ENCODE measurements at regions not wholly inside any gene's neighbourhood (a gene's known extent, or its start where the extent isn't known, plus 50 kb on each side); places are given as distances from the start of the nearest gene placed in this dataset.
A peak's percentile ranks its signal among the peaks of the same experiment; 100 is the strongest.
"Not testable (repeated sequence)": the region's sequence is repeated elsewhere in the genome, so short reads cannot be mapped to it uniquely, and the experiment has no call there.

DNA sequence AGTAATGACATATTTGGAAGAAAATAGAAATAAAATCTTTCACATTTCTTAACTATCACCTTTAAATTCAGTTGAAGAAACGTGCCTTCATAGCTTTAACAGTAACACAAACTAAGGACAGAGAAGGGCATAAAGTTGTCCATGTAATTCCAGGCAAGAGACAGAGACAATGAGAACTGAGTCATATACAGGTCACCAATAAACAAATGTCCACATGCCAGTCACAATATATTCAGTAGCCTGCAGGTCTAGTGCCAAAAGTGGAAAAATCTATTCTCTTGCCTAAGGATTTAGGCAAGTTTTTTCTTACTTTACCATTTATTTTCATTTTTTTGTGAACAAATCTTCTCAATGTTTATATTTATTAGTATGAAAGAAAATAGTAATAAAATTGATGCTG, 1711.5 kb upstream of the NUDT12 start:
- no peak for DNase-seq
- intact Hi-C loops (cut with DNase I): no loop called here

DNA sequence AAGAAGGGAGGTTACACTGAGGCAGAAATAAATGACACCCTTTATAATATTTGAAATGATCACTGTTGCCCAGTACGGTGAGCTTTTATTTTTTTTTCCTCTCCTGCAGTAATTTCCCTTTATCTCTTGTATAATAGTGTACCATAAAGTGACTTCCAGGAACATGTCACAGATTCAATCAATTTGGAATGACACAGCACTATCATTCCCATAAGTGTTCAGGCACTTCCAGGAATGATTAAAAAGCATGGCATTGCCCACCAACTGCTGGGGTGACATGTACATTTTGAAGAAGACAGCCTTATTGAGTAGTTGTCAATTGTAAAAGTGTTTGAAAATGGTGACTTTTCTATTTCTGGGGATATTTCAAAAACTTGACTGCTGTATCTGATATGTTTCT, 1700.9 kb upstream of the NUDT12 start:
- DNase-seq: no peak
- intact Hi-C loops (cut with DNase I): no loop called here

DNA sequence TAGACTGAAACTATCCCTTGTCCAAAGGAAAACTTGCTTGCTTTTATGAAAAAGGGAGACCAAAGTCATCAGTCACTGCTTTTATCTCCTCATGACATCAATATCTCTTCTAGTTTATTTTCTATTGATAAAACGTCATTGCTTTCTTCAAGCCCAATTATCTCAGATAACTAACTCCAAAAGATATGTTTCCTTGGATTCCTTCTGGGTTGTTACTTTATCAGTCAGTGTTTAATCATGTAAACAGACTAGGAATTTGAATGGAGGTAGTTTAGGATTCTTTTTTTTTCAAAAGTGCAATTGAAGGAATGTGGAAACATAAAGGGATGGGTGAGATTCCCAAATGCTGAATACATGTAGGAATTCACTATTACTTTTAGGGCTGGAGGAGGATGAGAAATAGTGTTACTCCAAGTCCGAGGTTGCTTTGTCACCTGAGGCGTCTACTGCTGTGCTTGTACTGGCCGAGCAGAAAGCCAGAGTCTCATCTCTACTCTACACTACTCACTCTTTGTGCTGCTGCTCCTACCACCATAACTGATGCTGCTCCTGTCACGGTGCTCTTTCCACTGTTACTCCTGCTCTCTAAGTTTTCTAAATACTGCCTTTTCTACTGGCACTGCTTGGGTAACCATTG, 1697.1 kb upstream of the NUDT12 start:
- no peak for DNase-seq
- intact Hi-C loops (cut with DNase I): no loop called here

DNA sequence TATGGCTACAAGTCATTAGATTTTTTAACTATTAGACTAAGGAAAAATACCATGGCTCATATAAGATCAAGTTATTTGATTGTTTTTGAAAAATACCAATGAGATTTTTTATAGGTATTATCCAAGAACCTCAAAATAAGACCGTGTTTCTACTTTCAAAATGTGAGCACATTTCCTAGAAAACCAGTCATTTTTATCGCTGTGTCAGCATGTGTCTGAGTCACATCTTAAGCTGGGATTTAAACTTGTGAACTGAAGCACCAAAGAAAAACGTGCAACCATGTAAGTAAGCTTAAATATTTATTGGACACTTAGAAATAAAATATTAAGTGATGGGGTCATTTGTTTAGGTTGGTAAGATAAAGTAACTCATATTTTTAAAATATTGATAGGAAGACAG, 1676.0 kb upstream of the NUDT12 start:
- no peak for DNase-seq
- intact Hi-C loops (cut with DNase I): no loop called here

DNA sequence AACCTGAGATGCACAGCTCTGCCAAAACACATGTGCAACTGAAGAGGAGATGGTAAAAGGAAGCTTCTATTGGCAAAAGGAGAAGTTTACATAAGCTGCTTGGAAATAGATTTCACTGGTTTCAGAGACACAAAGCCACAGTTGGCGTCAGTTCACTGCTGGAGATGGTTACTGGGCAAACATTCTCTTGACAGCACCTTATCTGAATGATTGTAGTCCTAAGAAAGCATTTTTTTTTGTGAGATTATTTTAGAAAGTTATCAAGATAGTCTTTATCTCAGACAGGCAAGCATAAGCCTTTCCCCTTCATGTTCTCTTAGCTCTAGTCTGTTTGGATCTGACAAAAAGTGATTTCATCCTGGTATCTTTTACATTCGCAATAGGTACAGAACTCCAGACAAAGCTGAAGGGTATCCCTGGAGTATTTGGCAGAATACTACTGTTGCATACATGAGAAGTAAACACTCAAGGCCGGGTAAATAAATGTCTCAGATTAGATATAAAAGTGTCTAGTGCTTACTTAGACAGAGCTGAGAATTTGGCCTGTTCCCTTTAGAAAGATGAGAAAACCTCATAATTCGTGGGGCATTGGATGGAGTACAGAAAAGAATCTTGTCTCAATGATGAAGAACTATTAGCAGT, 1668.0 kb upstream of the NUDT12 start:
- peak in 1 of 10 donors; percentile 25 for DNase-seq
- intact Hi-C loops (cut with DNase I): no loop called here

DNA sequence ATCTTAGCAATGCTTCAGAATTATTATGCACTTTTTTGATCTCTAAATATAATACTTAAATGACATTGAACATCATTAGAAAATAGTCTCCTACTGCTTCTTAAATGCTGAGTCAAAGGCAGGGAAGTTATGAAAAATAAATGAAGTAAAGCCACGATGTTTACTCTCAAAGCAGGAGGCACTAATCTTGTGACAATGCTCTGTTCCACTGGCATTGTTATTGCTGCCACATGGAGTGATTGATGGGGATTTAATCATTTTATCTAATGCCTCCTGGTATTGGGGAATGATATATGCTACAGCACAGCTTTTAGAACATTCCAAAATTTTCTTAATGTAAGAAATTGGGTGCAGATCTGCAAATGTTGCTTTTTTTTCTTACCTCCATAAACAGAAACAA, 1655.4 kb upstream of the NUDT12 start:
- intact Hi-C loops (cut with DNase I): no loop called here
- DNase-seq: no peak

DNA sequence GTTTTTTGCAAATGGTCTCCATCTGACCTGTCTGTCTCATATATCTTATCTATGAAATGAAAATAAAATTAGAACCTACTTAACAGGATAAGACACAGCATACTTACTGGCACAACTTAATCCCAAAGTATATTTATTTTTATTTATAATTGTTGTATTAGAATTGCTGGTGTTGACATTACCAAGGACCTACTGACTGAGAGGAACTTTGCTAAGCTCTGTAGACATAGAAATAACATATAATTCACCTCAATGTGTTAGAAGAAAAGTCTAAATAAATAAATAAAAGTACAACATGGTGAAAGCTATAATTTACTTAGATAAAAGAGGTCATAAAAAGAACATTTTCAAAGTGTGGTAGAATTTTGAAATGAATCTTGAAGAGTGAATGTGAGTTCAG, 1650.5 kb upstream of the NUDT12 start:
- DNase-seq: no peak
- intact Hi-C loops (cut with DNase I): no loop called here

DNA sequence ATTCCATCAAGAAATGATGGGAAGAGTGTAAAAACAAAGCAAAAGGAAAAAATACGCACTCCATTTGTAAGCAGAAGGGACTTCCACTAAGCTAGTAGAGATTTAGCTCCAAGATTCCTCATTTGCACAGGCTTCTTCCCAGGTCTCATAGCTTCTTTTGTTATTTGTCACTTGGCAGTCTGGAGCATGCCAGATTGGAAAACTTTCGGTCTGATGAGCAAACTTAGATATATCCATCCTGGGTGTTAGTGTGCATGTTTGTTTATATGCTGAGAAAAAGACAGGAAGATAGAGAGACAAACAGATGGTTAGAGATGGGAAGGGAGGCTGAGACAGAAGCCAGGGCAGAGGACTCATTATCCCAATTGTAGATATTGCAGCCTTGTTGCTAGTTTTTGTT, 1644.5 kb upstream of the NUDT12 start:
- intact Hi-C loops (cut with DNase I): no loop called here
- DNase-seq: no peak

DNA sequence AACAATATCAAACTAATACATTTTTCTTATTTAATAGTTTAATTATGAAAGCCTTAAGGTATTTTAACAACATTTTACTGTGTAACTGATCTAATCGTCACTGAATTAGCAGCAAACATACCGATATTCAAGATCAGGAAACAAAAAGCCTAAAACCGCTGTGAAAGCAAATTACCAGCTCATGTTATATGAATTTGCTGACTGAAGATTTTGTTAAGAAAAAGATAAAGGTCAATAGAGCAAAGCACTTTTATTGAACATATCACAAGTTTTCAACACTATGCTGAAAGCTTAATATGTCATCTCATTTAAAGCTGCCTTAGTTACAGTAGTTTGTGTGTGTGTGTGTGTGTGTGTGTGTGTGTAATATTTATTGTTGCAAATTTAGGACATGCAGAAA, 1634.9 kb upstream of the NUDT12 start:
- DNase-seq: no peak
- intact Hi-C loops (cut with DNase I): no loop called here

DNA sequence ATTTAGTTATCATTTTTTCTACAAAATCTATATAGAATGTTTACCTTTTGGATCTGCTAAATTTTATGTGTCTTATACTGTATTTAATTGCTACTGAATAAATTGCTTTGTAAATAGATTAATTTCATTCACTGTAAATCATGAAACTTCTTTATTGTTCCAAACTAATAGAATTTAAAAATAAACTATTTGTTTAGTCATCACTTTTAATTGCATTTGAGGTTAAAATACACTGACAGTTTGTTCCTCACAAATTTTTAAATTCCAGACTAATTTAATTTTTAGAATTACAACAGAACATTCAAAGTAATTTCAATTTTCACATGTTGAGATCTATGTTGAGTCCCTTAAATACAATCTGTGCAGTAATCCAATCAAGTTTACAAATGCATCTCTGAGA, 1633.2 kb upstream of the NUDT12 start:
- no peak for DNase-seq
- intact Hi-C loops (cut with DNase I): no loop called here

DNA sequence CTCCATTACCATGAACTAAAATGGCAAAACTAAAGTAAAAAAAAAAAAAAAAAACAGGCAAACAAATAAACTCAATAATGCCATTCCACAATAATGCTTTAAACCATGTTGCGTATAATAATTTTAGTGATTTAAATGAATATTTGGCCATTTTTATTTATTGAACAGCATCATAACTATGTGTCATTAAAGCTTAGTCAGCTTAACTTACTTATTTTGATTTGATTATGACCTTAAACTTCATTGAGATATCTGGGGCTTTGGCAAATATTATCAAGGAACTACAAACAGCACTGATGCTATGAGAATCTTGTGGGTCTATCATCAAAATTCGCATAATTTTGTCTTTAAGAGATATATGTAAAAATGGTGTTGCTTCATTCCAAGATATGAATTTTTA, 1610.3 kb upstream of the NUDT12 start:
- intact Hi-C loops (cut with DNase I): no loop called here
- DNase-seq: no peak

DNA sequence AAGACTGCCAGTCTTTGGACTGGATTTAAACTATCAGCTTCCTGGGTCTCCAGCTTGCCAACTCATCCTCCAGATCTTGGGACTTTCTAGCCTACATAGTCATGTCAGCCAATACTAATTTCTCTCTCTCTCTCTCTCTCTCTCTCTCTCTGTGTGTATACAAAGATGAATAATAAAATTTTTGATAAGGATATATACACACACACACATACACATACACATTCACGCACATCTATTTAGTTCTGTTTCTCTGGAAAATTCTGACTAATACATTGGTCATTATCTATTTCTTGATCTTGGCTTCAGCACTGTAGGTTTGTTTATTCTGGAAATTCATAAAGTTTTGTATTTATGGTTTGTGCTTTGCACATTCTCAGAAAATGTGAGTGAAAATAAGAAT, 1606.2 kb upstream of the NUDT12 start:
- no peak for DNase-seq
- intact Hi-C loops (cut with DNase I): no loop called here

DNA sequence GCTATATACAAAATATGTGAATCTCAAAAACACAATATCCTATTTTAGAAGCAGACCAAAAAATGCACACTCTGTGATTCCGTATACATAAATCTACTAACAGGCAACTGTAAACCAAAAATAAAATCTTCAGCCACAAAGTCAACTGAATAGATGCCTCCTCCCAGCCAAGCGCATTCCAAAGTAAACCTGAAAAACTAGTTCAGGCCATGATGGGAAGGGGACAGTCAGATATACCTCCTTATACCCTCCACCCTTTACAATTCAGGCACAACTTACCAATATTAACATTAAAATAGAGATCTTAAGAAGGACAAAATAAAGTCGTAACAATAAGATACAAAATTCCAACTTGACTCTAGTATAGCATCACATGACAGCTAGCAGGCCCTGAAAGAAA, 1604.5 kb upstream of the NUDT12 start:
- no peak for DNase-seq
- intact Hi-C loops (cut with DNase I): no loop called here

DNA sequence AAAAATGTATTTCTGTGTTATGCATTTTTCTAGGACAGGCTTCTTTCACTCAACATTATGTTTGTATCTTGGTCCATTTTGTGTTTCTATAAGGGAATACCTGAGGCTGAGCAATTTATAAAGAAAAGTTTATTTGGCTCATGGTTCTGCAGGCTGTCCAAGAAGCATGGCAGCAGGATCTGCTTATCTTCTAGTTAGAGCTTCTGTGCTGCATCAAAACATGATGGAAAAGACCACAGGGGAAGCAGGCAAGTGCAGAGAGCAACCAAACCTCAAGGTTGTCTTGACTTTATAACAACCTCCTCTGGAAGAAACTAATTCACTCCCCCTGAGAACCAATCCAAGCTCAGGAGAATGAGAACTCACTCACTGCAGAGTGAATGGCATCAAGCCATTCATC, 1601.0 kb upstream of the NUDT12 start:
- DNase-seq: no peak
- intact Hi-C loops (cut with DNase I): no loop called here

DNA sequence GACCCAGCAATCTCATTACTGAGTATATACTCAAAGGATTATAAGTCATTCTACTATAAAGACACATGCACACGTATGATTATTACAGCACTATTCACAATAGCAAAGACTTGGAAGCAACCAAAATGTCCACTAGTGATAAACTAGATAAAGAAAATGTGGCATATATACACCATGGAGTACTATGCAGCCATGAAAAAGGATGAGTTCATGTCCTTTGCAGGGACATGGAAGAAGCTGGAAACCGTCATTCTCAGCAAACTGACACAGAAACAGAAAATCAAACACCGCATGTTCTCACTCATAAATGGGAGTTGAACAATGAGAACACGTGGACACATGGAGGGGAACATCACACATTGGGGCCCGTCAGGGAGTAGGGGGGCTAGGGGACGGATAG, 1600.0 kb upstream of the NUDT12 start:
- DNase-seq; intact Hi-C loops (cut with DNase I): not testable (repeated sequence)

DNA sequence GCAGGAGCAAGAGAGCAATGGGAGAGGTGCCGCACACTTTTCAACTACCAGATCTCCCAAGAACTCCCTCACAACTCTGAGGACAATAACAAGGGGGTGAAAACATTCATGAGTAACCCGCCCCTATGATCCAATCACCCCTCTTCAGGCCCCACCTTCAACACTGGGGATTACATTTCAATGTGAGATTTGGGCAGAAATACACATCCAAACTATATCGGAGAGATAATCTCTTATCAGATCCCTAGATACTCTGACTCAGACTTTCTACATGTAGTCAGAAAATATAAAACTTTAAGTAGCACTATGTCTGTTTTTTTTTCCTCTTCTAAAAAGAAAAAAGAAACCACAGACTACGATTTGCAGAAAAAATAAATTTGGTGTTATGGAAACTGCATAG, 1595.9 kb upstream of the NUDT12 start:
- intact Hi-C loops (cut with DNase I): no loop called here

DNA sequence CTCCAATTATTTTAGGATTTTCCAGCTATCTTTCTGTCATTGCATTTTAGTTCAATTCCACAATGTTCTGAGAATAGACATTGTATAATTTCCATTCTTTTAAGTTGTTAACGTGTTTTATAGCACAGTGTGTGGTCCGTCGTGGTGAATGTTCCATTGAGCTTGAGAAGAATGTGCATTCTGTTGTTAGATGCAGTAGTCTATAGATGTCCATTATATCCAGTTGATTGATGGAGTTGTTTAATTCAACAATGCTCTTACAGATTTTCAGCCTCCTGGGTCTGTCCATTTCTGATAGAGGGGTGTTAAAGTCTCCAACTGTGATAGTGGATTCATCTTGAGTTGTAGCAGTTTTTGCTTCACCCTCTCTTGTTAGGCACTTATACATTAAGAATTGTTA, 1587.7 kb upstream of the NUDT12 start:
- intact Hi-C loops (cut with DNase I): no loop called here
- no peak for DNase-seq

More for the DNA sequence above, 1595.9 kb upstream of the NUDT12 start:
- DNase-seq: no peak

DNA sequence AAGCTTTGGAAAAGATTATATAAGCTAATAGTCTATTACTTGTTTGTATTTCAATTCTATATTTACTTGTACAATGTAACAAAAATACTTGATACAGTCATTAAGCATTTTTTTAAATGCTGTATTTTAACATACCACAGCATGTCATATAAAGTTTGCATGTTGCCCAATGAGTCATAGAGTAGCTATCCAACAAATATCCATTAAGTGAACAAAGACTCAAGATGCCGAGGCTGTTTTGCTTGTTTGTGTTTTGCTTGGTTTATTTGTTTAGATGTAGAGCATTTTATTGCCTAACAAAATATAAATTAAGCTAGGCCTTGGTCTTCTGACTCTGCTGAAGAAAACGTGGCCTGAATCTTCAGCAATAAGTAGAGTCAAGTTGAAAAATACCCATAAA, 1584.3 kb upstream of the NUDT12 start:
- DNase-seq: no peak
- intact Hi-C loops (cut with DNase I): no loop called here

DNA sequence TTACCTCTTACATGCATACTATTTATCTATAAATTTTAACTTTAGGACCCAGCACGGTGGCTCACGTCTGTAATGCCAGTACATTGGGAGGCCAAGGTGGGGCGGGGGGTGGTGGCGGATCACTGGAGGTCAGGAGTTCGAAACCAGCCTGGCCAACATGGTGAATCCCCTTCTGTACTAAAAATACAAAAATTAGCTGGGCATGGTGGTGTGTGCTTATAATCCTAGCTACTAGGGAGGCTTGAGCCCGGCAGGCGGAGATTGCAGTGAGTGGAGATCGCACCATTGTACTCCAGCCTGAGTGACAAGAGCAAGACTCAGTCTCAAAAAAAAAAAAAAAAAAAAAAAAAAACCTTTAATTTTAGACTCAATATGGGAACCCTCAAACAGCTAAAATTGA, 1582.6 kb upstream of the NUDT12 start:
- intact Hi-C loops (cut with DNase I): no loop called here
- peak in 3 of 10 donors; percentile 29 to 51 (median 51) for DNase-seq

DNA sequence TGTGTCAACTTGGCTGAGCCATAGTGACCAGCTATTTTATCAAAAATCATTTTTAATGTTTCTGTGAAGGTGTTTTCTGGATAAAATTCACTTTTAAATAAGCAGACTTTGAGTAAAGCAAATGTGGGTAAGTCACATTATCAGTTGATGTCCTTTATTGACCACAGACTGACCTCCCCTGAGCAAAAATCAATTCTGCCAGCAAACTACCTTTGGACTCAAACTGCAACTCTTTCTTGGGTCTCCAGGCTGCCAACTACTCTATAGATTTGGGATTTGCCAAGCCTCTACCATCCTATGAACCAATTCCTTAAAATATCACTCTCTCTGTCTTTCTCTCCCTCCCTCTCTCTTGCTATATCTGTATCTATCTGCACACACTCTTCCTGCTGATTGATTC, 1571.7 kb upstream of the NUDT12 start:
- no peak for DNase-seq
- intact Hi-C loops (cut with DNase I): no loop called here

DNA sequence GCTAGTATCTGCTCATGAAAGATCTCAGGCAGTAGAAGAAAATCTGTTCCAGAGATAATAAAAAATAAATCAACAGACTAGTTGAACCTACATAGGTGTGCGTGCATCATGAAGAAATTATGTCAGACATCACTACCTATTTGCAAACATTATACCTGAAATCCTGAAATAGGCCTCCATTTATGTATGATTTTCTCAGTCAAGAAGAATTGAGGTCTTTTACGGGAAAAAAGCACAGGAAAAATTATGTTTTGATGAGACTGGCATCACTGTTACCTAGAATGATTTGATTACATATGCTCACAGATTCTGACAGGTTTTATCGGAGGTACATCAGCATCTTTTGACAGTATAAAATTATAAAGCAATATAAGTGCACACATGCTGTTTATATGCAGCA, 1570.5 kb upstream of the NUDT12 start:
- DNase-seq: no peak

DNA sequence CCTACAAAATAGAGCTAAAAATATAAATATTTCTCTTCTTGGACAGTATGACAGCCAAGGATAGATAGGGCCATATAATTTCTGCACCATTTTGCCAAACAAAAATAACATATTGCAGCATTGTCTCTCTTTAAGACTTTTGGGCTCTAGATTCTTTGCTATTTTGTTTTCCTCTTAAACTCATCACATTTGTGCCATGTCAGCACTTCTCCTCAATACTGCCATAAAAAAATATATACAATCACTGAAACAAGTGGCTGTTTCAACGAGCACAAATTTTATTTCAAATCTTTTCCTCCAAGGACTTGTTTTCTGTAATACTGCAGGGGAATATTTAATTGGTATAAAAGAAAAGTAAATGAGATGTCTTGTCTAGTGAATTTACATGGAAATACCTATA, 1570.0 kb upstream of the NUDT12 start:
- no peak for DNase-seq
- intact Hi-C loops (cut with DNase I): no loop called here

More for the DNA sequence above, 1570.5 kb upstream of the NUDT12 start:
- intact Hi-C loops (cut with DNase I): no loop called here

DNA sequence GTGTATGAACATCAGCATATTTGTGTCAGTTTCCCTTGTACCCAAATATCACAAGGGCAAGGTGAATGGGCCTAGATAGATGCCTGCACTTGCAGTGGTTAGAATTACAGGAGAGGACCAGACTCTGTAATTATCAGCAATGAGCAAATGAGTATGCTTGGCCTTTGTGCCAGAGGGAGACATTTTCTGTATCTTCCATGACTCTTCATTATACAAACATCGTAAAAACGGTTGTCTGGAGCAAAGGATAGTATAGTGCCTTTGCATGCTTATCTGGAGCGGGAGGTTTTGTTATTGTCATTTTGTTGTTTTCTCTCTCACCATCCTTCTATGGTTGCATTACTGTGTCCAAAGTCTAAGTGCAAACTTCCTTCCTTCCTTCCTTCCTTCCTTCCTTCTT, 1568.5 kb upstream of the NUDT12 start:
- intact Hi-C loops (cut with DNase I): no loop called here
- DNase-seq: no peak
